Lower leg skin (tissue), 3 donors: ENCODE measurements at regions not wholly inside any gene's neighbourhood (a gene's known extent, or its start where the extent isn't known, plus 50 kb on each side); places are given as distances from the start of the nearest gene placed in this dataset.

Experiments used
- POLR2A ChIP-seq, 2 donors: fragments of 450-650 bp; IDR thresholded peaks; one replicate each; pipeline ENCODE4 v1.6.1; 2016 to 2017; ENCODE audit warnings: antibody characterized with exemption in 2 of 2, mild to moderate bottlenecking in 1 of 2, moderate library complexity in 1 of 2
- TF ChIP-seq, protein P1 (sequence below), 3 donors: fragments of 450-650 bp; IDR thresholded peaks; one replicate each; pipeline ENCODE4 v1.5.1; 2016; ENCODE audit warnings: antibody characterized with exemption in 3 of 3, mild to moderate bottlenecking in 3 of 3, moderate library complexity in 2 of 3

- TF ChIP-seq POLR2A (IDR thresholded peaks at IDR 0.05) = no peak
- TF ChIP-seq, protein P1, sequence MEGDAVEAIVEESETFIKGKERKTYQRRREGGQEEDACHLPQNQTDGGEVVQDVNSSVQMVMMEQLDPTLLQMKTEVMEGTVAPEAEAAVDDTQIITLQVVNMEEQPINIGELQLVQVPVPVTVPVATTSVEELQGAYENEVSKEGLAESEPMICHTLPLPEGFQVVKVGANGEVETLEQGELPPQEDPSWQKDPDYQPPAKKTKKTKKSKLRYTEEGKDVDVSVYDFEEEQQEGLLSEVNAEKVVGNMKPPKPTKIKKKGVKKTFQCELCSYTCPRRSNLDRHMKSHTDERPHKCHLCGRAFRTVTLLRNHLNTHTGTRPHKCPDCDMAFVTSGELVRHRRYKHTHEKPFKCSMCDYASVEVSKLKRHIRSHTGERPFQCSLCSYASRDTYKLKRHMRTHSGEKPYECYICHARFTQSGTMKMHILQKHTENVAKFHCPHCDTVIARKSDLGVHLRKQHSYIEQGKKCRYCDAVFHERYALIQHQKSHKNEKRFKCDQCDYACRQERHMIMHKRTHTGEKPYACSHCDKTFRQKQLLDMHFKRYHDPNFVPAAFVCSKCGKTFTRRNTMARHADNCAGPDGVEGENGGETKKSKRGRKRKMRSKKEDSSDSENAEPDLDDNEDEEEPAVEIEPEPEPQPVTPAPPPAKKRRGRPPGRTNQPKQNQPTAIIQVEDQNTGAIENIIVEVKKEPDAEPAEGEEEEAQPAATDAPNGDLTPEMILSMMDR (IDR thresholded peaks at IDR 0.05) = no peak
These were observed 59.2 kb upstream of the CPEB4 start for GRCh38 chr5:173828952-173829351.
